CD4-positive, alpha-beta T cell treated with Interleukin-10 for 1 hour (primary cell): ENCODE measurements at regions not wholly inside any gene's neighbourhood (a gene's known extent, or its start where the extent isn't known, plus 50 kb on each side); places are given as distances from the start of the nearest gene placed in this dataset.
"Not testable (repeated sequence)": the region's sequence is repeated elsewhere in the genome, so short reads cannot be mapped to it uniquely, and the experiment has no call there.

Experiments used
- DNase-seq: peaks from one replicate; pipeline ENCODE4 v3.0.0-alpha.2; 2020

- no peak for DNase-seq
These were observed 50.6 kb upstream of the COG2 start for GRCh38 chr1:230591678-230592077.

GRCh38 chr1:230589951-230590350, 52.3 kb upstream of the COG2 start:
- no peak for DNase-seq

- DNase-seq, result no peak
These were observed 53.9 kb upstream of the COG2 start for GRCh38 chr1:230588323-230588746.

- no peak for DNase-seq
These were observed 55.2 kb upstream of the COG2 start for GRCh38 chr1:230587061-230587460.

GRCh38 chr1:230584660-230585059, 57.6 kb upstream of the COG2 start:
- DNase-seq, result no peak

GRCh38 chr1:230581446-230582079, 60.7 kb upstream of the COG2 start:
- no peak for DNase-seq

- DNase-seq, result no peak
These were observed 63.7 kb upstream of the COG2 start for GRCh38 chr1:230578616-230579015.

GRCh38 chr1:230577537-230577936, 64.7 kb upstream of the COG2 start:
- DNase-seq, result no peak

- DNase-seq, result no peak
These were observed 66.3 kb upstream of the COG2 start for GRCh38 chr1:230575886-230576500.

GRCh38 chr1:230574502-230574901, 67.8 kb upstream of the COG2 start:
- DNase-seq, result no peak

GRCh38 chr1:230573658-230574057, 68.6 kb upstream of the COG2 start:
- DNase-seq, result no peak

GRCh38 chr1:230572121-230573105, 69.9 kb upstream of the COG2 start:
- DNase-seq, result no peak

GRCh38 chr1:230570724-230571360, 71.4 kb upstream of the COG2 start:
- DNase-seq, result no peak

- no peak for DNase-seq
These were observed 73.1 kb upstream of the COG2 start for GRCh38 chr1:230569201-230569600.

- DNase-seq, result no peak
These were observed 73.6 kb upstream of the COG2 start for GRCh38 chr1:230568676-230569075.

- DNase-seq, result no peak
These were observed 74.3 kb upstream of the COG2 start for GRCh38 chr1:230568008-230568407.

- DNase-seq, result no peak
These were observed 75.1 kb upstream of the COG2 start for GRCh38 chr1:230567221-230567575.

- not testable (repeated sequence) for DNase-seq
These were observed 75.6 kb upstream of the COG2 start for GRCh38 chr1:230566532-230567220.

GRCh38 chr1:230565141-230565540, 77.1 kb upstream of the COG2 start:
- DNase-seq, result no peak

- no peak for DNase-seq
These were observed 78.7 kb upstream of the COG2 start for GRCh38 chr1:230563591-230563990.

- no peak for DNase-seq
These were observed 80.7 kb upstream of the COG2 start for GRCh38 chr1:230561570-230561969.

- DNase-seq, result no peak
These were observed 84.0 kb upstream of the COG2 start for GRCh38 chr1:230558324-230558723.

GRCh38 chr1:230556453-230556852, 85.8 kb upstream of the COG2 start:
- no peak for DNase-seq
